GM21528 (cell line): ENCODE measurements at regions not wholly inside any gene's neighbourhood (a gene's known extent, or its start where the extent isn't known, plus 50 kb on each side); places are given as distances from the start of the nearest gene placed in this dataset.
"Not testable (repeated sequence)": the region's sequence is repeated elsewhere in the genome, so short reads cannot be mapped to it uniquely, and the experiment has no call there.

Source experiments
- ATAC-seq: cut with Tn5 transposase; IDR thresholded peaks from one replicate; pipeline ENCODE4 v1.9.1; 2021; ENCODE audit warnings: mild to moderate bottlenecking, moderate library complexity; ENCODE audit not compliant: unreplicated experiment, low FRiP score

DNA sequence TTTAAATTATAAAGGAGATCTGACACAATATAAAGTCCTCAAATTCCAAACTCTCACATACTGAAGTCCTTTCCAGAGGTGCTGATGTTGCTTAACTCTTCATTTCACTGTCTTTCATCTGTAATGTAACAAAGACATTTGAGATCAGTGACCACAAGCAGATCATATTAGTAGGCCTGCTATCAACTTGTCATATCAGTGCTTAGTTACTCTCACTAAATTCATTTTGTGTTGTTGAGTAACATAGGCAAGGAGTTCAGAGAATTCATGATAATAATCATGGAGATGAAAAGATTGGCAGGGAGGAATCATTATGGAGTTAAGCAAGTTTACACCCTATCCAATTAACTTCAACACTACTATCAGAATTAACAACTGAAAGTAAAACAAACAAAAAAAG, 571.0 kb upstream of the ARRDC3 start:
- ATAC-seq = no peak

DNA sequence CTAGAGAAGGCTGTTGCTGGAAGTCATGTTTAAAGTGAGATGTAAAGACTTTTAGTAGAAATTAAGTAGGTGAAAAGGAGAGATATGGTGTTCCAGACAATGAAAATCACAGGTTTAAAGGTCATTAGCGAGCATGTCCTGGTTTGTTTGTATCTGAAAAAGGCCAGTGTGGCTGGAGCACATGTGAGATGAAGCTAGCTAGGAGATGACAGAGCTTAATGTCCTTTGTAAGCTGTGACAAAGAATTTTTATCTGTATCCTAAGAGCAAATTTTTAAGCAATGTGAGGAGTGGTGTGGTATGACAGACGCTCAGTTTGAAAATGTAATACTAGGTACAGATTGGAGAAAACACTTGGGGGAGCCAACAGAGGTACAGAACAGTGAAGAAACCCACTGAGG, 567.2 kb upstream of the ARRDC3 start:
- ATAC-seq = no peak

GRCh38 chr5:91946870-91947269, 563.8 kb upstream of the ARRDC3 start:
- ATAC-seq = no peak

GRCh38 chr5:91941588-91941987, 558.5 kb upstream of the ARRDC3 start:
- no peak for ATAC-seq

DNA sequence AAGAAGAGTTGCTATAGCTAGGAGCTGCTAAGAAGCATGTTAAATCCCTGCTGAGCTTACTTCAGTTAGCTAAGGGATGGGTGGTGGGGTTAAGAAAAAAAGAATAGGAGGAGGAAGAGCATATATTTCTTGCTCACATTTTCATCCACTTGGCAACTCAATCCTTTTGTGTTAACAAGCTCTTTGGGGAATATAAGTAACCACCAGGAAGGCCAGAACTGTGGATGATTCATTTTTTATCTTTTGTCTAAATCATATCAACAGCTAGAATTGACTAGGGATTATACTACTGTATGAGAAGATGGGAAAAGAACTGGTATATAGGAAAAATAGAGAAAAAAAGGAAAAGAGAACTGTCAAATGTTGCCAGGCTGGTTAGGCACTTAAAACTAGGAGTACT, 555.3 kb upstream of the ARRDC3 start:
- no peak for ATAC-seq

- ATAC-seq = no peak
Observed at GRCh38 chr5:91937121-91937520, 554.0 kb upstream of the ARRDC3 start.

- ATAC-seq = no peak
Observed at GRCh38 chr5:91929522-91929817, 546.4 kb upstream of the ARRDC3 start.

DNA sequence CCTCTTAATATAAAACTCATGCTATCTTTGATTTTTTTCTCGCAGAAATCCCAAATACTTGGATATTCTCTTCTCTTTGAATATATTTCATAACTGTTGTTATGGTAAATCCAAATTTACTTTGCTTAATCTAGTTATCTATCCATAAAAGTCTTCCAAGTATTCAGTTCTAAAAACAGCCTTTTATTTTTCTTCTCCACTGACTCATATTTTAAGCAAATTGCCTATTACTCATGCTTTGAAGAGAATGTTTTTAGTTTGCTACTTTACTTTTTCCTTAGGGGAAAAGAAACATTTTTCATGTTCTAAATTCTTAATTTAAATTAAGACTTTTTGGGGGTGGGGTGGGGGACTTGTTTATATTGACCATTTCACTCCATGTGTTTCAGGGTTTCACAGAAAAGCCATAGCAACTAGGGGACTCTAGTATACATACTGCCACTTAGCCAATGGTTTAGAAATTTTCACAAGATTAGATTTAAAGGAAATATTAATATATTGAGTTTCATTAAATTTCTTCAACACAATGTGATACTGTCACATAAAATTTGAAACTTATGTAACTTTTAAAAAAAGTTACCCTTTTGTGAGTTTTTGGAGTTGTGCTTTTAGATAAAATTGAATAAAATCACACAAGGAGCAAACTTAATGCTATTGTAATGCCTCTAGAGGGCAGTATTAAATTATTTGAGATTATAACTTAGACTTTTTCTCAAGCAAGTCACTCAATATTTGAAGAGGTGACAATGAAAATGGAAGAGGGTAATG, 545.8 kb upstream of the ARRDC3 start:
- ATAC-seq = no peak

GRCh38 chr5:91927439-91927838, 544.3 kb upstream of the ARRDC3 start:
- no peak for ATAC-seq

GRCh38 chr5:91925249-91925648, 542.1 kb upstream of the ARRDC3 start:
- ATAC-seq = no peak

DNA sequence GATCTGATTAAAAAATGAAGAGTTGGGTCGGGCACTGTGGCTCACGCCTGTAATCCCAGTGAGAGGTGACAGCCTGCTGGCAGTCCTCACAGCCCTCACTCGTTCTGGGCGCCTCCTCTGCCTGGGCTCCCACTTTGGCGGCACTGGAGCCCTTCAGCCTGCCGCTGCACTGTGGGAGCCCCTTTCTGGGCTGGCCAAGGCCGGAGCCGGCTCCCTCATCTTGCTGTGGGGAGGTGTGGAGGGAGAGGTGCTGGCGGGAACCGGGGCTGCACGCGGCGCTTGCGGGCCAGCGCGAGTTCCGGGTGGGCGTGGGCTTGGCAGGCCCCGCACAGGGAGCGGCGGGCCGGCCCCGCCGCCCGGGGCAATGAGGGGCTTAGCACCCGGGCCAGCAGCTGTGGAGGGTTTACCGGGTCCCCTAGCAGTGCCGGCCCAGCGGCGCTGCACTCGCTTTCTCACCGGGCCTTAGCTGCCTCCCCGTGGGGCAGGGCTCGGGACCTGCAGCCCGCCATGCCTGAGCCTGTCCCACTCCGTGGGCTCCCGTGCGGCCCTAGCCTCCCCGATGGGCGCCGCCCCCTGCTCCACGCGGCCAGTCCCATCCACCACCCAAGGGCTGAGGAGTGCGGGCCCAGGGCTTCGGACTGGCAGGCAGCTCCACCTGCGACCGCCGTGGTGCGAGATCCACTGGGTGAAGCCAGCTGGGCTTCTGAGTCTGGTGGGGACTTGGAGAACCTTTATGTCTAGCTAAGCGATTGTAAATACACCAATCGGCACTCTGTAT, 534.1 kb upstream of the ARRDC3 start:
- not testable (repeated sequence) for ATAC-seq

DNA sequence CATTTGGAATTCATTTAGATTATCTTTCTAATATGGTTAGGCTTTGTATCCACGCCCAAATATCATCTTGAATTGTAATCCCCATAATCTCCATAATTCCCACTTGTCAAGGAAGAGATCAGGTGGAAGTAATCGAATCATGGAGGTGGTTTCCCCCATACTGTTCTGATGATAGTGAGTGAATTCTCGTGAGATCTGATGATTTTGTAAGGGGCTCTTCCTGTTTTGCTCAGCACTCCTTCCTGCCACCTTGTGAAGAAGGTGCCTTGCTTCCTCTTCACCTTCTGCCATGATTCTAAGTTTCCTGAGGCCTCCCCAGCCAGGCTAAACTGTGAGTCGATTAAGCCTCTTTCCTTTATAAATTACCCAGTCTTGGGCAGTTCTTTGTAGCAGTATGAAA, 527.5 kb upstream of the ARRDC3 start:
- ATAC-seq = no peak

- ATAC-seq = no peak
Observed at GRCh38 chr5:91910247-91910646, 527.1 kb upstream of the ARRDC3 start.

DNA sequence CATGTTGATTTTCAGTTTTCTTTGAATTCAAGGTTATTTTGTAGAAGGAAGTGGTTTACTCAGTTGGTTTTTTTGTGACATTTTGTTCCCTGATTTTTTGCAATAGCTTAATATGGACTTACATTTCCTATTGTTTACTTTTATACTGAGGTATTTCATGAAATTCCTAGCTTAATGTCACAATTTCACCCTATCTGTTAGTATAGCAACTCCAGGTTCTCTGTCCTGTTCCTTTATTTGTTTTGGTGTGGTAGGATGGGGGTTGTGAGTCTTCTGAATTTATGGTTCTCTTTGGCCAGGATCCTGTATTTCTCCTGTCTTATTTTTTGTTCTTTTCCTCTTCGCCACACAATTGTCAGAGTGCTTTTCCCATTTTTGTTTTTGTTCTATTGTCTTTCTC, 523.4 kb upstream of the ARRDC3 start:
- ATAC-seq = no peak

- no peak for ATAC-seq
Observed at GRCh38 chr5:91906027-91906426, 522.9 kb upstream of the ARRDC3 start.

DNA sequence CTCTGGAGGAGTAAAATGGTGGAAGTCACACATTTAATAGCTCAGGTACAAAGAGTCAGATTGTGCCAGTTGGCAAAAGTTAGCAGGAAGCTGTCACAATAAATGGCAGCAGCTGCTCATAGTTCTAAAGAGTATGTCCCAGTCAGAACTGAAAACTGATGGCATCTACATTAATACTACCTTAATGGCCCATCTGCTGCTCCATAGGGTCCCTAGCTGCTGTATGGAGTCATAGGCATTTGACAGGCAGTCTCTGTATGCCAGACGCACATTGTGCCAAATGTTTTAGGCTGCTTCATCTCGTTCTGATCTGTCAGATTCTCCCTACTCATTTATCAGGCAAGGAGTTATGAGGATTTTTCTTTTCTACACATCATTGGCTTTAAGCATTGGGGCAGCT, 515.8 kb upstream of the ARRDC3 start:
- ATAC-seq = no peak

GRCh38 chr5:91898019-91898418, 514.9 kb upstream of the ARRDC3 start:
- no peak for ATAC-seq

GRCh38 chr5:91888810-91889209, 505.7 kb upstream of the ARRDC3 start:
- ATAC-seq = no peak

- no peak for ATAC-seq
Observed at GRCh38 chr5:91885291-91886265, 502.5 kb upstream of the ARRDC3 start.

DNA sequence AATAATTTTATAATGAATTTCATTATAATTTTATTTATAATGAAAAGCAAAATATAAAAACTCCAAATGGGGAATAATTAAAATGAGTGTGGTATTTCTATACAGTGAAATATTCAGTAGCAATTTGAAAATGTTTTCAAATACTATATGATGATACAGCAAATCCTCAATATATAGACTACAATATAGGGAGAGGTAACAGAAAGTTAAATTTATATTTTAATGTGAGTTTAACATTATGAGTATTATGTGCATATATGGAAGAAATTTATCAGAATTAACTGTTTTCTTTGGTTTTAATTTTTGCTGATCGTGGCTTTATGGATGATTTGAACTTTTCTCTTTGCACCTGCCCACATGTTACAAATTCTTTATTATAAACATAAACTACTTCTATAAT, 500.9 kb upstream of the ARRDC3 start:
- no peak for ATAC-seq

DNA sequence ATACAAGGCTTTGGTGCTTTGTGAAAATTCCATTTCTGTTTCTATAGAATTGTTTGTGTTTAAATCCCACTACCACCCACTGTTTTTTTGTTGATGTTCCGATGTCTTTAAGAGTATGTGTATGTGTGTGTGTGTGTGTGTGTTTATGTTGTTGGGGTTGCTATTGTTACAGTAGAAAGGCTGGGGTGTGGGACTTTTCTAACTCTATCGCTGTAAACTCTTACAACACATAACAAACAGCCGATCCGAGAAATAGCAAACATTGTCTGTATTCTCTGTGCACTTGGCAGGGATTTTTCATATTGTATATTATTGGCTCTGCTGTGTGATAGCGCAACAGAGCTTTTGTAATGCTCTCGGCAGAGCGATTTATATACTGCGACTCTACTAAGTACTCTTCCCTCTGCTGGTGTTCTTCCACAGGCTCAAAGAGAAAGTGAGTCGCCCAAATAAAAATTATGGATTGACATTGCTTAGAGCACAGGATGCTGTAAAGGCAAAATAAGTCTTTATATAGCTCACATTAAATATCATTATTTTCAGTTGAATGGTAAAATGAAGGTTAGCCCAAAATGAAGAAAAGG, 492.2 kb upstream of the ARRDC3 start:
- no peak for ATAC-seq
